Progenitor cell of endocrine pancreas (in vitro differentiated cells): ENCODE measurements at regions not wholly inside any gene's neighbourhood (a gene's known extent, or its start where the extent isn't known, plus 50 kb on each side); places are given as distances from the start of the nearest gene placed in this dataset.
A peak's percentile ranks its signal among the peaks of the same experiment; 100 is the strongest.

Experiments
- DNase-seq: peaks from one replicate; pipeline ENCODE4 v3.0.0; 2021; ENCODE audit warnings: low spot score; ENCODE audit not compliant: unreplicated experiment
- H3K27ac Mint-ChIP-seq: 2 replicates; pipeline ENCODE4 v1.8.0; 2021; ENCODE audit warnings: mild to moderate bottlenecking, moderate library complexity, mixed read lengths
- H3K27me3 Mint-ChIP-seq: 2 replicates; pipeline ENCODE4 v1.8.0; 2021; ENCODE audit warnings: mixed read lengths
- H3K36me3 Mint-ChIP-seq: 2 replicates; pipeline ENCODE4 v1.8.0; 2022; ENCODE audit warnings: mixed read lengths; ENCODE audit not compliant: insufficient read depth
- H3K4me1 Mint-ChIP-seq: 2 replicates; pipeline ENCODE4 v1.8.0; 2021; ENCODE audit warnings: low read depth, mixed read lengths
- H3K4me3 Mint-ChIP-seq: 2 replicates; pipeline ENCODE4 v1.8.0; 2021; ENCODE audit warnings: low read depth, mild to moderate bottlenecking, moderate library complexity, mixed read lengths
- H3K9me3 Mint-ChIP-seq: 2 replicates; pipeline ENCODE4 v1.8.0; 2021; ENCODE audit warnings: low read depth, mixed read lengths
- CTCF ChIP-seq: fragments of 200-600 bp; sonication (generic); IDR thresholded peaks from one replicate; pipeline ENCODE4 v1.5.0; 2021; ENCODE audit warnings: antibody characterized with exemption, mild to moderate bottlenecking; ENCODE audit not compliant: unreplicated experiment

- no peaks in the 10 kb centered on the region for H3K36me3 Mint-ChIP-seq
- H3K4me3 Mint-ChIP-seq, result no peak overlapping the region
- no peak overlapping the region for H3K27ac Mint-ChIP-seq
- H3K9me3 Mint-ChIP-seq, result no peaks in the 10 kb centered on the region
- H3K27me3 Mint-ChIP-seq, result peaks cover 10% of the 10 kb centered on the region
- DNase-seq, result no peak
- TF ChIP-seq CTCF, result no peak
- H3K4me1 Mint-ChIP-seq, result peaks cover 23% of the 10 kb centered on the region
These were observed 96.4 kb upstream of the RPL38 start for GRCh38 chr17:74107107-74107506.

DNA sequence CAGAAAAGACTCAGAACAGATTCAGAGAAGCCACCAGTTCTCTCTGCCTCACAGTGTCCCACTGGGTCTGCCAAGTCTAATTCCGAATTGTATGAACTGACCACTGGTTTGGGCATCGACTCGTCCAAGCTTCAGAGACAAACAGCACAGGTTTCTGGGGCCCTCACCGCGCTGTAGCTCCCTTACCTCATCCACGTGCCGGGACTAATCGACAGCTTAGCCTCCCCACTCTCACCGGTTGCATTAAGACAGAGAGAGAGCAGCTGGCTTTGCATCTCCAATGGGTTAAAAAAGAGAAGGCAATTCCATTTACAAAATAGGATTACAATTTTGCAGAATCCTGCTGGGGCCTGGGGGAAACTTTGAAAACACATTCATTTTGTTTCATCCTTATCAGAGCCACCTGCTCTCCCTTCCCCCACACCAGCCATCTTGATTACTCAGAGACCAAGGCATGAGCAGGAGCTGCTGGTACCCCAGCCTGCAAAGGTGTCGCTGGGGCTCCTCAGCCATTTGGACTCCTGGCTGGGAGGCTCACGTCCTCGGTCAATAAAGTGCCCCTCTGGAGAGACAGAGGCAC lies 95.3 kb upstream of the RPL38 start:
- TF ChIP-seq CTCF, result no peak
- no peak overlapping the region for H3K4me3 Mint-ChIP-seq
- H3K9me3 Mint-ChIP-seq, result no peaks in the 10 kb centered on the region
- no peaks in the 10 kb centered on the region for H3K36me3 Mint-ChIP-seq
- H3K27me3 Mint-ChIP-seq, result peaks cover 2% of the 10 kb centered on the region
- no peak for DNase-seq
- H3K27ac Mint-ChIP-seq, result peak overlapping the region; percentile 38
- peaks cover 23% of the 10 kb centered on the region for H3K4me1 Mint-ChIP-seq

DNA sequence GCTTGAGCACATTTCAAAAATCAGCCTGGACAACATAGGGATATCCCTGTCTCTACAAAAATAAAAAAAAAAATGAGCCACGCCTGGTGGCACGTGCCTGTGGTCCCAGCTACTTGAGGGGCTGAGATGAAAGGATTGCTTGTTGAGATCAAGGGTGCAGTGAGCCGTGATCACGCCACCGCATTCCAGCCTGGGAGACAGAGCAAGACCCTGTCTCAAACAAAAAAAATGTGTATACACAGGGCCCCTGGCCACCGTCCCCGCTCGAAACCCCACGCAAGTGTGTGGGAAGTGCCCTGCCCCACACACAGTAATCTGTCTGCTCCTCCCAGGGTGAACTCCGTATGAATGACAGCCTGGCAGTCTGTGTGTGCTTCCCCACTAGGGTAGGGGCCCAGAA lies 93.0 kb upstream of the RPL38 start:
- no peak overlapping the region for H3K27ac Mint-ChIP-seq
- no peak for TF ChIP-seq CTCF
- no peaks in the 10 kb centered on the region for H3K9me3 Mint-ChIP-seq
- H3K27me3 Mint-ChIP-seq, result peaks cover 6% of the 10 kb centered on the region
- no peak for DNase-seq
- no peaks in the 10 kb centered on the region for H3K36me3 Mint-ChIP-seq
- peaks cover 23% of the 10 kb centered on the region for H3K4me1 Mint-ChIP-seq
- H3K4me3 Mint-ChIP-seq, result no peak overlapping the region

- no peak for DNase-seq
- no peaks in the 10 kb centered on the region for H3K9me3 Mint-ChIP-seq
These were observed 90.2 kb upstream of the RPL38 start for GRCh38 chr17:74113326-74113725.

DNA sequence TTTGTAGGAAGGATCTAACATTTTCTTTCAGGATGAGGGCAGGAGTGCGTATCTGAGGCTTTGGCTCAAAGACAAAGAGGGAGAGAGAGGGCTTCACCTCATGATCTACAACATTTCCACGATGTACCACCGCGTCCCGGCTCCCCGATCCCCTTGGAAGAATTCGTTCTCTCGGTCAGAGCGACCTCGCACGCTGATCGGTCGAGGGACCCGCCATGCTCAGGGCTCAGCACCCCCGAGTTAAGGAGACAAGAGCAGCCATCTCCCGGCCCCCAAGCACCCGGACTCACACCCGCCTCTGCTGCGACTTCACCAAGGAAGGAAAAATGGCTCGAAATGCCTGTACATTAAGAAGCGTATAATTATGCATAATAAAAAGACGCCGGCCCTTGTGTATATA lies 89.5 kb upstream of the RPL38 start:
- no peak for DNase-seq
- no peak overlapping the region for H3K4me3 Mint-ChIP-seq
- H3K9me3 Mint-ChIP-seq, result no peaks in the 10 kb centered on the region
- peaks cover 19% of the 10 kb centered on the region for H3K4me1 Mint-ChIP-seq
- H3K27ac Mint-ChIP-seq, result no peak overlapping the region
- no peaks in the 10 kb centered on the region for H3K36me3 Mint-ChIP-seq
- TF ChIP-seq CTCF, result no peak
- H3K27me3 Mint-ChIP-seq, result peaks cover 36% of the 10 kb centered on the region

More at GRCh38 chr17:74113326-74113725, 90.2 kb upstream of the RPL38 start:
- no peak for TF ChIP-seq CTCF
- Mint-ChIP-seq H3K27ac (no peak overlapping the region), H3K4me1 (peaks cover 23% of the 10 kb centered on the region), H3K36me3 (no peaks in the 10 kb centered on the region), H3K4me3 (no peak overlapping the region), H3K27me3 (peaks cover 30% of the 10 kb centered on the region)
